ENCODE measurements at regions not wholly inside any gene's neighbourhood (a gene's known extent, or its start where the extent isn't known, plus 50 kb on each side); places are given as distances from the start of the nearest gene placed in this dataset.

- no peaks in the 10 kb centered on the region for H3K4me1 ChIP-seq (ENCODE audit: low read depth)
- DNase-seq: no peak
- ATAC-seq: no peak
- no peaks in the 10 kb centered on the region for H3K36me3 ChIP-seq (ENCODE audit: low read depth)
- no peak overlapping the region for H3K4me3 ChIP-seq
- TF ChIP-seq CTCF (IDR thresholded peaks at IDR 0.05): no peak
- H3K9me3 ChIP-seq: no peaks in the 10 kb centered on the region
- intact Hi-C loops (cut with DNase I, micrococcal nuclease): no loop called here
Observed at GRCh38 chr17:36858119-36859002, 78.9 kb upstream of the LHX1 start.

GRCh38 chr17:36859003-36859300, 78.3 kb upstream of the LHX1 start:
- TF ChIP-seq CTCF (IDR thresholded peaks at IDR 0.05): no peak
- ATAC-seq (no peak), DNase-seq (no peak)
- H3K9me3 ChIP-seq: no peaks in the 10 kb centered on the region
- no peaks in the 10 kb centered on the region for H3K4me1 ChIP-seq (ENCODE audit: low read depth)
- no peak overlapping the region for H3K4me3 ChIP-seq
- H3K36me3 ChIP-seq (ENCODE audit: low read depth): no peaks in the 10 kb centered on the region
- intact Hi-C loops (cut with DNase I, micrococcal nuclease): no loop called here

- no peak for ATAC-seq
- no peaks in the 10 kb centered on the region for H3K4me1 ChIP-seq (ENCODE audit: low read depth)
- H3K36me3 ChIP-seq (ENCODE audit: low read depth): no peaks in the 10 kb centered on the region
- intact Hi-C loops (cut with DNase I, micrococcal nuclease): no loop called here
- H3K4me3 ChIP-seq: no peak overlapping the region
- no peak for TF ChIP-seq CTCF (IDR thresholded peaks at IDR 0.05)
- H3K9me3 ChIP-seq: no peaks in the 10 kb centered on the region
- DNase-seq: no peak
Observed at GRCh38 chr17:36859706-36860105, 77.6 kb upstream of the LHX1 start.

GRCh38 chr17:36861531-36861930, 75.7 kb upstream of the LHX1 start:
- no peaks in the 10 kb centered on the region for H3K36me3 ChIP-seq (ENCODE audit: low read depth)
- DNase-seq (no peak), ATAC-seq (no peak)
- no peaks in the 10 kb centered on the region for H3K9me3 ChIP-seq
- no peaks in the 10 kb centered on the region for H3K4me1 ChIP-seq (ENCODE audit: low read depth)
- intact Hi-C loops (cut with DNase I, micrococcal nuclease): no loop called here
- H3K4me3 ChIP-seq: no peak overlapping the region
- no peak for TF ChIP-seq CTCF (IDR thresholded peaks at IDR 0.05)

GRCh38 chr17:36862116-36862920, 75.0 kb upstream of the LHX1 start:
- Histone ChIP-seq H3K36me3 (ENCODE audit: low read depth) (no peaks in the 10 kb centered on the region), H3K9me3 (no peaks in the 10 kb centered on the region), H3K4me1 (ENCODE audit: low read depth) (no peaks in the 10 kb centered on the region), H3K4me3 (no peak overlapping the region)
- ATAC-seq (no peak), DNase-seq (no peak)
- intact Hi-C loops (cut with DNase I, micrococcal nuclease): no loop called here
- TF ChIP-seq CTCF (IDR thresholded peaks at IDR 0.05): no peak
